Endometrium (tissue), 2 donors: ENCODE measurements at regions not wholly inside any gene's neighbourhood (a gene's known extent, or its start where the extent isn't known, plus 50 kb on each side); places are given as distances from the start of the nearest gene placed in this dataset.

Source experiments
- FAIRE-seq: peaks from 2 replicates; lab custom pipeline; 2012; peaks lifted over from hg19 to GRCh38; lab: Jason Lieb, UNC
- donor health status: control.
- donor health status: control.

- FAIRE-seq: no peak
These were observed 392.8 kb upstream of the MIR17HG start for GRCh38 chr13:90954605-90955195.

- FAIRE-seq: no peak
These were observed 391.5 kb upstream of the MIR17HG start for GRCh38 chr13:90956031-90956430.

- FAIRE-seq: no peak
These were observed 388.6 kb upstream of the MIR17HG start for GRCh38 chr13:90958866-90959265.

DNA sequence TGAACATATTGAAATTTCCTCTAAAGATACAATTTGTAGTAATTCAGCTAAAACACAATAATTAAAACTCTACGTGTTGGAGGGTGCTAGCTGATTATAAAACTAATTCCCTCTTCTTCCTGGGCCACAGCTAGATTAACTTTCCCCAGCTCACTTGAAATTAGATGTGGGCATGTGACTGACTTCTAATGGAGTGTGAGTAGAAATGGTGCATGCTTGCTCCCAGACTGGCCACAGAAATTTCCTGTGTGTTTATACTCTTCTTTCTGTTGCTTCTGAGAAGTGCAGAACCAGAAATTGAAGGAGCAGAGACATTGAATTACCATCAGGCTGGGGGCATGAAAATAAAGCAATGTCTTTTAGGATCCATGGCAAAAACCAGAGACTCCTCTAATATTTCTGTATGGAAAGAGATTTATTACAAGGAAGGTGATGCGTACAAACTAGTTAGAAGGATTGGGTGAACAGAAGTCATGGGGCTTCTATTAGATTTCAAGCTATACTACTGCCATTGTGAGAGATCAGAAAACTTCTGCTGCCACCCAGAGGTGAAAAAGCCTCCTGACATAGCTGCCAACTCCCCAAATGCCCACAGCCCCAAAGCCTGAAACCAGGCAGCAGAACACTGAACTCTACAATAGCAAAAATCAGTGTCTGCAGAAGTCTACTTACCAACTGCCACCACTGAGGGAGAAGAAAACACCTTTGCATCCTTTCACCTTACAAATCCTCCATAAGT lies 379.2 kb upstream of the MIR17HG start:
- FAIRE-seq: no peak

GRCh38 chr13:90974249-90974975 lies 373.1 kb upstream of the MIR17HG start:
- FAIRE-seq: no peak

- no peak for FAIRE-seq
These were observed 368.4 kb upstream of the MIR17HG start for GRCh38 chr13:90979059-90979458.

- no peak for FAIRE-seq
These were observed 362.7 kb upstream of the MIR17HG start for GRCh38 chr13:90984756-90985155.

DNA sequence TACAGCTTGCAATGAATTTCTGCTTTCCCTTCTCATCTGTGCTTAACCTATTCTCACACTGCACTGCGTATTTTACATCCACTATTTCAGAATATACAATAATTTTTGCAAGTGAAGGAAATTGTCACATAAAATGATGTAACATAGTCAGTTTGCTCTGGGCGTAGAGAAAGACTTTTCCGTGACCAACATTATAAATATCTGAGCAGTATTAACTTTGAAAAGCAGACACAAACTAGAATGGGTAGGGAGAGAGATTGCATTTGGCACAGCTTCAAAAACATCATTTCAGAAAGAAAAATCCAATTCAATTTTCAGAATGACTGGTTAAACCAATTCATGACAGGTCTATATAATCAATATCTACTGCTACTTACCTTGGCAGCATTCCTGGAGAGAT lies 352.5 kb upstream of the MIR17HG start:
- no peak for FAIRE-seq

- FAIRE-seq: no peak
These were observed 351.9 kb upstream of the MIR17HG start for GRCh38 chr13:90995614-90996013.

GRCh38 chr13:90997951-90998350 lies 349.5 kb upstream of the MIR17HG start:
- FAIRE-seq: no peak

DNA sequence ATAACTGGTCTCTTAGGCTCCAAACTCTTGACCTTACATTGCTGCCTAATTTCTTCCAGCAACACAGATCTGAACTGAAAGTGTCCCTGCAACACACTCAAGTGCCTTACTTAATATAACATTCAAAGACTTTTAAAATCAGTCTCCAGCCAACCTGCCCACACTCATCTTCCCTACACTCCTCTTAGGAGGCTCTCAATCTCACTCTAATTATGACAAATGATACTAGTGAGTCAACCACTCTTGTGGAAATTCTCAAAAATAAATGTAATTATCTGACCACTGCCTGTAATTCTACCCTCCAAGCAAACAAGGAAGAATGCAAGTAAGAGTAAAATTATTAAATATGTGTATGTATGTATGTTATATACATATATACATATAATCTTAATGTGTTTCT lies 348.1 kb upstream of the MIR17HG start:
- no peak for FAIRE-seq

GRCh38 chr13:91001371-91001770 lies 346.1 kb upstream of the MIR17HG start:
- no peak for FAIRE-seq

DNA sequence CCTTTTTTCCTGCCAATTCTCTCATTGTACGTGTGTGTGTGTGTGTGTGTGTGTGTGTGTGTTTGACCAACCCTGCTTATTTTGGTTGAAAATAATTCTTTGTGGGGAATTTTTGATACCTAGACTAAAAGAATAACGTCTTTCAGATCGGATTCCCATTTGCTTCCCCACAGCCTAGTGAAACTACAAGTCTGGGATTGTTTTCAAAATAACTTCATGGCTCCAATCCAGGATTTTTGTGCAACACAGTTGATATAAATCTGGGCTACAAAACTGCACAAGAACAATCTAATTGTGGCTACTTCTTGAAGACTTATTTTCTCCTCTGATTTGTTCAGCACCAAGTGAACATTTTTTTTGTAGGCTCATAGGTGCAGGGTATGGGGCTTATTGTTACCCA lies 332.8 kb upstream of the MIR17HG start:
- no peak for FAIRE-seq

DNA sequence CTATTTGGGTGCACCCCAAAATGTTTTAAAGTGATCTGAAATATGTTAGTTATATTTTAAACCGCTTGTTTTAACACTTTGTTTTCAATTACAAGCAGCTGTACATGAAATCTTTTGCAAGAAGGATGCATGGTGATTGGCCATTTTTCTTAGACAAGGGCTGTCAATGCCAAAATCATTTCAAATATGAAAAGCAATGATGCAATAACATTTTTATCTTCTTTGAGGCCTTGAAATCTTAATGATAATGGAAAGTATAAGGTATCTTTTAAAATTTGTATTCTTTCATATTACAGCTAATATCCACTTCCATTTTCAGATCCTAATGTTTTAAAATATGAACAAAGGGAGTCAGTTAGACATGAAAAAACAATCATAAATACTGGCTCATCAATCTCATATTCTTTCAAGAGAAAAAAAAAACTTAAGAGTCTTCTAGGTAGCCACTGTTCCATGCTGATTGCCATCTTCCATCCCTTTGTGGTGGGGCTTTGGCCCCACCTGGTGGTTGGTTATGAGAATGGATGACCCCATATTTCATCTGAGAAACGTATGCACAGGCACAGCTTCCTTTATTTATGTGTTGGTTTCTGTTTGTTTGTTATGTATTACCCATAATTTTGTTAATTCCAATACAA lies 330.3 kb upstream of the MIR17HG start:
- peak; percentile 35 for FAIRE-seq

DNA sequence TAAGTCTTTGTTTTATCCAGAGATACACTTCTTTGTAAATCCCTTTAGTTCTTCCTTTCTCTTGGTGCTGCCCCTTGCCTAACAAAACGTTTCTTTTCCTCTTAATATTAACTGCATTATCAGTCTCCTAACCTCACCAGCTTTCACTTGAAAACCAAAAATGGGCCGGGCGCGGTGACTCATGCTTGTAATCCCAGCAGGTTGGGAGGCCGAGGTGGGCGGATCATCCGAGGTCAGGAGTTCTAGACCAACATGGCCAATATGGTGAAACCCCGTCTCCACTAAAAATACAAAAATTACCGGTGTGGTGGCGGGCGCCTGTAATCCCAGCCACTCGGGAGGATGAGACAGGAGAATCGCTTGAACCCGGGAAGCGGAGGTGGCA lies 329.8 kb upstream of the MIR17HG start:
- FAIRE-seq: no peak

DNA sequence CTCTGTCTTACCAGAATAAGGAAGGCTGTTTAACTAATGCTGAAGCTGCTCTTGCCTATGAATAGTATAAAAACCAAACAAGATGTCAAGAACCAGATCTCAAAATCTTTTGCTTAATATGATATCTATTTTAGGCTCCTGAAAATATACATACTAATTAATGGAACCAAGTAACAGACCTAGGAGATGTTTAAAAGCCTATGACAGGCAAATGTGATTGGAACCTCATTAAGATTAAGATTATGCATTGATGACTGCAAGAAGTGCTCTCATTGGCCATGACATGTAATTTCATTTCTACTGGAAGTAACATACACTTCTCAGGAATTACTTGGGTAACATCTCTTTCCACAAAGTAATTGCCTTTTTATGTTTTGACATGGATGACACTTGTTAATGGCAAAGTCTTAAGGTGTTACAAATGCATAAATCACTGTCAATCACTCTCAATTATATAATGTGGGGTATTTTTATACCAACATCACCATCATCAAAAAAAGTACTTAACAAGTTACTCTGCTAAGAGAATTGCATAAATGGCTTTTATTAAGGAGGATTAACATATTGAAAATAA lies 326.9 kb upstream of the MIR17HG start:
- no peak for FAIRE-seq

DNA sequence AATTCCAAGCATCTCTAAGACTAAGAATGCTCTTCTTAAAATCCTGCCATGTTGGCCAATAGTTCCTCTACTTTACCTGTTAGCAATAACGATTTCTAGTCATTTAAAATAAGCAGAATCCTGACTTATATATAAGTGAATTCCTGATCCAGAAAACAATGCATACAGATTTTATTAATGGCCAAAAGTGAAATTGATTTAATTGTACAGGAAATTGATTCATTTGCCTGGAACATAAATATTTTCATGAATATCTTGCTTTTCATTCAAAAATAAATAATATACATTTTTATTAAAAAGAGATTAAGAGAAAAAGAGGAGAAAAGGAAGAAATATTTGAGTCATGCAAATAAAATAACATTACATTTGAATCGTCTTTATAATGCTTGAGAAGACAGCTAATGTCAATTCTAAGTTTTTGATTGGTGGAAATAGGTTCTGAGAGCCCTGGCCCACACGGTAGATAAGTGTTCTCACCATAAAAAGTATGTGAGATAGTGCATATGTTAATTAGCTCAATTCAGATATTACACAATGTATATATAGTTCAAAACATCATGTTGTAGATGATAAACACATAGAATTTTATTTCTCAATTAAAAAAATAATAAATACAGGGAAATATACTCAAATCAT lies 323.2 kb upstream of the MIR17HG start:
- FAIRE-seq: no peak

DNA sequence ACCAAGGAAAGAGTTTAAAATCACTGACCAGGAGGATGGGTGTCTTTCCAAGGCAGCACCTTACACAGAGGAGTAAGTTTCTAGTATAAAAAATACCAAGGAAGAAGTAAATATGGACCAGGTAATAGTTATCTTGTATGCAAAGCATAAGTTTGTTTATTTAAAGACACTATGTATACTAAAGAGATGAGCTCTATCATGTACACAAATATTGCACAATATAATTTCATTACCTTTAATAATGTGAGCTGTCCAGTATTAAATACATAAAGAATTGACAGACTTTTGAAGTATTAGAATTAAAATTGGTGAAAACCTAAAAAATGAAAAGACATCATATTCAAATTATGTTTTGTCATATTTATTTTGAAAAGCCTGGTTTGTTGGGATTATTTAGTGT lies 322.0 kb upstream of the MIR17HG start:
- FAIRE-seq: no peak

GRCh38 chr13:91031508-91031907 lies 316.0 kb upstream of the MIR17HG start:
- no peak for FAIRE-seq

DNA sequence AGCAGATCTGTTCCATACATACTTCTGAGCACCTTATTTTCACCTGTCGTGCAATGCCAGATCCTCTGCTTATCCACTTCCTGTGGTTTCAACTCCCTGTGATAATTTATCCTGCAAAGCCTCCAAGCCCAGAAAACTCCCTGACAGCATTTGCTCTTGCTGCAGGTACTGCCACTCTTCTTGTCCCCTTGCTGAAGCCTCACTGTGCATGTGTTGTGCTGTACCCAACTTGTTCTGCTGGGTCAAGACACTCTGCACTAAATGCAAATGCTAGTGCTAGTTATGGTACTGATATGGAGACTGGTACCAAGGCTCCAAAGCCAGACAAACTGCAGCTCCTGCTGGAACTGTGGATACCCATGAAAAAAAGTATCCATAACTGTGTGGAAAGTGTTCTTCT lies 315.4 kb upstream of the MIR17HG start:
- no peak for FAIRE-seq

- FAIRE-seq: no peak
These were observed 310.6 kb upstream of the MIR17HG start for GRCh38 chr13:91036886-91037285.

GRCh38 chr13:91042870-91043269 lies 304.6 kb upstream of the MIR17HG start:
- FAIRE-seq: no peak
